GM23338 (cell line): ENCODE measurements at regions not wholly inside any gene's neighbourhood (a gene's known extent, or its start where the extent isn't known, plus 50 kb on each side); places are given as distances from the start of the nearest gene placed in this dataset.

Source experiments
- ATAC-seq: fragments of 200-7000 bp; cut with Tn5 transposase; 3 replicates; pipeline ENCODE4 v1.9.1; 2020
- DNase-seq: peaks from one replicate; pipeline ENCODE4 v3.0.0-alpha.2; 2015; ENCODE audit warnings: low spot score
- H2AFZ ChIP-seq: fragments of 200-600 bp; sonication (generic); 2 replicates; pipeline ENCODE4 v1.8.0; 2016; ENCODE audit warnings: antibody characterized with exemption, mild to moderate bottlenecking, moderate library complexity
- H3F3A ChIP-seq: fragments of 200-600 bp; sonication (generic); replicated peaks from 2 replicates; pipeline ENCODE4 v1.8.0; 2017; ENCODE audit warnings: antibody characterized with exemption, mixed run types, low read depth
- H3K27ac ChIP-seq: fragments of 200-600 bp; sonication (generic); 2 replicates; pipeline ENCODE4 v1.6.1; 2016; ENCODE audit warnings: low read depth
- H3K27me3 ChIP-seq: fragments of 200-600 bp; sonication (generic); 2 replicates; pipeline ENCODE4 v1.8.0; 2016; ENCODE audit warnings: mild to moderate bottlenecking, mixed run types, moderate library complexity; ENCODE audit not compliant: insufficient read depth
- H3K36me3 ChIP-seq: fragments of 200-600 bp; sonication (generic); 2 replicates; pipeline ENCODE4 v1.8.0; 2016; ENCODE audit warnings: mild to moderate bottlenecking; ENCODE audit not compliant: insufficient read depth
- H3K4me1 ChIP-seq: fragments of 200-600 bp; sonication (generic); 2 replicates; pipeline ENCODE4 v1.8.0; 2016; ENCODE audit warnings: mild to moderate bottlenecking, moderate library complexity; ENCODE audit not compliant: insufficient read depth
- H3K4me2 ChIP-seq: fragments of 200-600 bp; sonication (generic); 2 replicates; pipeline ENCODE4 v1.7.1; 2017; ENCODE audit warnings: mixed run types
- H3K4me3 ChIP-seq: fragments of 200-600 bp; sonication (generic); 2 replicates; pipeline ENCODE4 v1.6.1; 2016; ENCODE audit warnings: mixed run types
- H3K79me2 ChIP-seq: fragments of 200-600 bp; sonication (generic); replicated peaks from 2 replicates; pipeline ENCODE4 v1.8.0; 2017; ENCODE audit warnings: mild to moderate bottlenecking; ENCODE audit not compliant: insufficient read depth
- H3K9me2 ChIP-seq: fragments of 200-600 bp; sonication (generic); 2 replicates; pipeline ENCODE4 v1.8.0; 2017; ENCODE audit not compliant: insufficient read depth
- H4K20me1 ChIP-seq: fragments of 200-600 bp; sonication (generic); replicated peaks from 2 replicates; pipeline ENCODE4 v1.8.0; 2017; ENCODE audit warnings: mild to moderate bottlenecking; ENCODE audit not compliant: insufficient read depth
- H3K27ac Mint-ChIP-seq: 2 replicates; pipeline ENCODE4 v1.8.0; 2020; ENCODE audit warnings: inconsistent platforms, mild to moderate bottlenecking, moderate library complexity, mixed read lengths
- H3K27me3 Mint-ChIP-seq: 3 replicates; pipeline ENCODE4 v1.8.0; 2022; ENCODE audit warnings: low read depth, mild to moderate bottlenecking, moderate library complexity, mixed read lengths, inconsistent platforms; ENCODE audit not compliant: insufficient read depth, poor library complexity
- H3K36me3 Mint-ChIP-seq: 3 replicates; pipeline ENCODE4 v1.8.0; 2021; ENCODE audit warnings: low read depth, mild to moderate bottlenecking, inconsistent platforms, moderate library complexity, mixed read lengths
- H3K4me1 Mint-ChIP-seq: 3 replicates; pipeline ENCODE4 v1.8.0; 2020; ENCODE audit warnings: mild to moderate bottlenecking, inconsistent platforms, mixed read lengths
- H3K4me3 Mint-ChIP-seq: 3 replicates; pipeline ENCODE4 v1.8.0; 2021; ENCODE audit warnings: moderate library complexity, mild to moderate bottlenecking, inconsistent platforms, mixed read lengths
- H3K9me3 Mint-ChIP-seq: 3 replicates; pipeline ENCODE4 v1.8.0; 2020; ENCODE audit warnings: moderate library complexity, mild to moderate bottlenecking, inconsistent platforms, mixed read lengths
- CREB1 ChIP-seq: fragments of 250-450 bp; sonication (Bioruptor Pico); IDR thresholded peaks from 2 replicates; pipeline ENCODE4 v1.5.0; 2020; ENCODE audit warnings: low read depth, mild to moderate bottlenecking, moderate library complexity
- CTCF ChIP-seq, 2 experiments: fragments of 200-600 bp in 1 of 2; sonication (generic) in 1 of 2; conservative IDR thresholded peaks; 2 replicates each; pipeline versions ENCODE4 v1.5.1 to v1.6.1; 2016 to 2017; ENCODE audit warnings: antibody characterized with exemption in 2 of 2, low read depth in 2 of 2, mild to moderate bottlenecking in 2 of 2, moderate library complexity in 1 of 2
- EZH2 ChIP-seq: fragments of 200-600 bp; sonication (generic); IDR thresholded peaks from one replicate; pipeline ENCODE4 v1.8.0; 2017; ENCODE audit warnings: antibody characterized with exemption, mild to moderate bottlenecking, low read depth; ENCODE audit not compliant: unreplicated experiment
- EZH2phosphoT487 ChIP-seq: fragments of 200-600 bp; sonication (generic); IDR thresholded peaks from one replicate; pipeline ENCODE4 v1.8.1; 2018; ENCODE audit warnings: antibody characterized with exemption; ENCODE audit not compliant: unreplicated experiment
- JUNB ChIP-seq: IDR thresholded peaks from one replicate; pipeline ENCODE4 v1.6.1; 2016; ENCODE audit warnings: antibody characterized with exemption; ENCODE audit not compliant: unreplicated experiment
- NANOG ChIP-seq: IDR thresholded peaks from 2 replicates; pipeline ENCODE4 v1.6.1; 2016; ENCODE audit warnings: antibody characterized with exemption, borderline replicate concordance
- POLR2AphosphoS5 ChIP-seq: IDR thresholded peaks from 2 replicates; pipeline ENCODE4 v1.6.1; 2016; ENCODE audit warnings: antibody characterized with exemption, low read depth
- REST ChIP-seq: IDR thresholded peaks from one replicate; pipeline ENCODE4 v1.6.1; 2018; ENCODE audit warnings: antibody characterized with exemption; ENCODE audit not compliant: unreplicated experiment
- STAT1 ChIP-seq: IDR thresholded peaks from one replicate; pipeline ENCODE4 v1.6.1; 2016; ENCODE audit warnings: antibody characterized with exemption; ENCODE audit not compliant: unreplicated experiment
- ZNF114 ChIP-seq: fragments of 250-450 bp; sonication (Bioruptor Pico); IDR thresholded peaks from 2 replicates; pipeline ENCODE4 v1.5.0; 2020; ENCODE audit warnings: mild to moderate bottlenecking, moderate library complexity
- ZNF331 ChIP-seq: fragments of 250-450 bp; sonication (Bioruptor Pico); IDR thresholded peaks from 2 replicates; pipeline ENCODE4 v1.5.0; 2020; ENCODE audit warnings: low read depth, mild to moderate bottlenecking, moderate library complexity
- ZNF462 ChIP-seq: fragments of 250-450 bp; sonication (Bioruptor Pico); IDR thresholded peaks from 2 replicates; pipeline ENCODE4 v1.5.0; 2020; ENCODE audit warnings: mild to moderate bottlenecking, moderate library complexity
- TF ChIP-seq, protein P1 (sequence below): IDR thresholded peaks from 2 replicates; pipeline ENCODE4 v1.6.1; 2016; ENCODE audit warnings: antibody characterized with exemption

GRCh38 chr16:11448796-11449416 lies 103.6 kb downstream of the RMI2 start:
- TF ChIP-seq ZNF114 (CRISPR knock-in tag) (no peak), EZH2 (no peak), CREB1 (no peak), EZH2phosphoT487 (no peak), CTCF (conservative IDR thresholded peaks at IDR 0.05; ENCODE audit: low read depth in 2 of 2) (no peak), POLR2AphosphoS5 (no peak), JUNB (no peak), STAT1 (no peak), NANOG (no peak), REST (no peak), ZNF331 (CRISPR knock-in tag) (no peak), ZNF462 (CRISPR knock-in tag) (no peak)
- TF ChIP-seq, protein P1, sequence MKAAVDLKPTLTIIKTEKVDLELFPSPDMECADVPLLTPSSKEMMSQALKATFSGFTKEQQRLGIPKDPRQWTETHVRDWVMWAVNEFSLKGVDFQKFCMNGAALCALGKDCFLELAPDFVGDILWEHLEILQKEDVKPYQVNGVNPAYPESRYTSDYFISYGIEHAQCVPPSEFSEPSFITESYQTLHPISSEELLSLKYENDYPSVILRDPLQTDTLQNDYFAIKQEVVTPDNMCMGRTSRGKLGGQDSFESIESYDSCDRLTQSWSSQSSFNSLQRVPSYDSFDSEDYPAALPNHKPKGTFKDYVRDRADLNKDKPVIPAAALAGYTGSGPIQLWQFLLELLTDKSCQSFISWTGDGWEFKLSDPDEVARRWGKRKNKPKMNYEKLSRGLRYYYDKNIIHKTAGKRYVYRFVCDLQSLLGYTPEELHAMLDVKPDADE, result no peak
- no peaks in the 10 kb centered on the region for H3K36me3 ChIP-seq
- Mint-ChIP-seq H3K9me3 (no peaks in the 10 kb centered on the region), H3K36me3 (no peaks in the 10 kb centered on the region), H3K4me1 (no peaks in the 10 kb centered on the region), H3K27ac (no peak overlapping the region), H3K4me3 (no peak overlapping the region), H3K27me3 (peaks cover 5% of the 10 kb centered on the region)
- H3K79me2 ChIP-seq, result no peaks in the 10 kb centered on the region
- H4K20me1 ChIP-seq, result no peaks in the 10 kb centered on the region
- no peaks in the 10 kb centered on the region for H3K9me2 ChIP-seq
- H3K4me2 ChIP-seq, result no peak overlapping the region
- H3F3A ChIP-seq, result no peaks in the 10 kb centered on the region
- no peaks in the 10 kb centered on the region for H3K4me1 ChIP-seq
- ATAC-seq (no peak), DNase-seq (no peak)
- H3K27ac ChIP-seq, result no peak overlapping the region
- H2AFZ ChIP-seq, result no peak overlapping the region
- no peak overlapping the region for H3K4me3 ChIP-seq
- no peaks in the 10 kb centered on the region for H3K27me3 ChIP-seq
